ENCODE measurements at regions not wholly inside any gene's neighbourhood (a gene's known extent, or its start where the extent isn't known, plus 50 kb on each side); places are given as distances from the start of the nearest gene placed in this dataset.

- TF ChIP-seq YY1 (IDR thresholded peaks at IDR 0.05; ENCODE audit: low read depth) (no peak), EP300 (IDR thresholded peaks at IDR 0.05; ENCODE audit: borderline replicate concordance) (no peak), TEAD4 (IDR thresholded peaks at IDR 0.05) (no peak), RAD21 (IDR thresholded peaks at IDR 0.05; ENCODE audit: low read depth) (no peak), MAX (IDR thresholded peaks at IDR 0.05) (no peak), NFIC (IDR thresholded peaks at IDR 0.05) (no peak), FOXM1 (IDR thresholded peaks at IDR 0.05; ENCODE audit: borderline replicate concordance, low read depth) (no peak), TAF1 (IDR thresholded peaks at IDR 0.05; ENCODE audit: low read depth) (no peak), CREB1 (IDR thresholded peaks at IDR 0.05; ENCODE audit: low read depth) (no peak), ZBTB7A (IDR thresholded peaks at IDR 0.05; ENCODE audit: low read depth) (no peak), TCF12 (IDR thresholded peaks at IDR 0.05; ENCODE audit: low read depth) (no peak), CEBPB (IDR thresholded peaks at IDR 0.05) (no peak), EGR1 (IDR thresholded peaks at IDR 0.05) (no peak)
- TF ChIP-seq, protein P1, sequence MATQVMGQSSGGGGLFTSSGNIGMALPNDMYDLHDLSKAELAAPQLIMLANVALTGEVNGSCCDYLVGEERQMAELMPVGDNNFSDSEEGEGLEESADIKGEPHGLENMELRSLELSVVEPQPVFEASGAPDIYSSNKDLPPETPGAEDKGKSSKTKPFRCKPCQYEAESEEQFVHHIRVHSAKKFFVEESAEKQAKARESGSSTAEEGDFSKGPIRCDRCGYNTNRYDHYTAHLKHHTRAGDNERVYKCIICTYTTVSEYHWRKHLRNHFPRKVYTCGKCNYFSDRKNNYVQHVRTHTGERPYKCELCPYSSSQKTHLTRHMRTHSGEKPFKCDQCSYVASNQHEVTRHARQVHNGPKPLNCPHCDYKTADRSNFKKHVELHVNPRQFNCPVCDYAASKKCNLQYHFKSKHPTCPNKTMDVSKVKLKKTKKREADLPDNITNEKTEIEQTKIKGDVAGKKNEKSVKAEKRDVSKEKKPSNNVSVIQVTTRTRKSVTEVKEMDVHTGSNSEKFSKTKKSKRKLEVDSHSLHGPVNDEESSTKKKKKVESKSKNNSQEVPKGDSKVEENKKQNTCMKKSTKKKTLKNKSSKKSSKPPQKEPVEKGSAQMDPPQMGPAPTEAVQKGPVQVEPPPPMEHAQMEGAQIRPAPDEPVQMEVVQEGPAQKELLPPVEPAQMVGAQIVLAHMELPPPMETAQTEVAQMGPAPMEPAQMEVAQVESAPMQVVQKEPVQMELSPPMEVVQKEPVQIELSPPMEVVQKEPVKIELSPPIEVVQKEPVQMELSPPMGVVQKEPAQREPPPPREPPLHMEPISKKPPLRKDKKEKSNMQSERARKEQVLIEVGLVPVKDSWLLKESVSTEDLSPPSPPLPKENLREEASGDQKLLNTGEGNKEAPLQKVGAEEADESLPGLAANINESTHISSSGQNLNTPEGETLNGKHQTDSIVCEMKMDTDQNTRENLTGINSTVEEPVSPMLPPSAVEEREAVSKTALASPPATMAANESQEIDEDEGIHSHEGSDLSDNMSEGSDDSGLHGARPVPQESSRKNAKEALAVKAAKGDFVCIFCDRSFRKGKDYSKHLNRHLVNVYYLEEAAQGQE (IDR thresholded peaks at IDR 0.05; ENCODE audit: low read depth) = no peak
- TF ChIP-seq, protein P2, sequence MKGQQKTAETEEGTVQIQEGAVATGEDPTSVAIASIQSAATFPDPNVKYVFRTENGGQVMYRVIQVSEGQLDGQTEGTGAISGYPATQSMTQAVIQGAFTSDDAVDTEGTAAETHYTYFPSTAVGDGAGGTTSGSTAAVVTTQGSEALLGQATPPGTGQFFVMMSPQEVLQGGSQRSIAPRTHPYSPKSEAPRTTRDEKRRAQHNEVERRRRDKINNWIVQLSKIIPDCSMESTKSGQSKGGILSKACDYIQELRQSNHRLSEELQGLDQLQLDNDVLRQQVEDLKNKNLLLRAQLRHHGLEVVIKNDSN (IDR thresholded peaks at IDR 0.05) = no peak
Measured at GRCh38 chr6:148055419-148055818, 287.2 kb upstream of the SASH1 start.

DNA sequence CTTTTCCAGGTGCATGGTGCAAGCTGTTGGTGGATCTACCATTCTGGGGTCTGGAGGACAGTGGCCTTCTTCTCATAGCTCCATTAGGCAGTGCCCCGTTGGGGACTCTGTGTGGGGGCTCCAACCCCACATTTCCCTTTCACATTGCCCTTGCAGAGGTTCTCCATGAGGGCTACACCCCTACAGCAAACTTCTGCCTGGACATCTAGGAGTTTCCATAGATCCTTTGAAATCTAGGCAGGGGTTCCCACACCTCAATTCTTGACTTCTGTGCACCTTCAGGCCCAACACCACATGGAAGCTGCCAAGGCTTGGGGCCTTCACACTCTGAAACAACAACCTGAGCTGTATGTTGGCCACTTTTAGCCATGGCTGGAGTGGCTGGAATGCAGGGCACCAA lies 282.8 kb upstream of the SASH1 start:
- TF ChIP-seq RAD21 (IDR thresholded peaks at IDR 0.05; ENCODE audit: low read depth) = no peak
- no peak for TF ChIP-seq TAF1 (IDR thresholded peaks at IDR 0.05; ENCODE audit: low read depth)
- TF ChIP-seq FOXM1 (IDR thresholded peaks at IDR 0.05; ENCODE audit: borderline replicate concordance, low read depth) = no peak
- TF ChIP-seq YY1 (IDR thresholded peaks at IDR 0.05; ENCODE audit: low read depth) = no peak
- no peak for TF ChIP-seq TEAD4 (IDR thresholded peaks at IDR 0.05)
- TF ChIP-seq TCF12 (IDR thresholded peaks at IDR 0.05; ENCODE audit: low read depth) = no peak
- no peak for TF ChIP-seq CREB1 (IDR thresholded peaks at IDR 0.05; ENCODE audit: low read depth)
- no peak for TF ChIP-seq CEBPB (IDR thresholded peaks at IDR 0.05)
- no peak for TF ChIP-seq MAX (IDR thresholded peaks at IDR 0.05)
- no peak for TF ChIP-seq NFIC (IDR thresholded peaks at IDR 0.05)
- no peak for TF ChIP-seq ZBTB7A (IDR thresholded peaks at IDR 0.05; ENCODE audit: low read depth)
- no peak for TF ChIP-seq EP300 (IDR thresholded peaks at IDR 0.05; ENCODE audit: borderline replicate concordance)
- TF ChIP-seq, protein P2 (IDR thresholded peaks at IDR 0.05) = no peak
- no peak for TF ChIP-seq EGR1 (IDR thresholded peaks at IDR 0.05)
- TF ChIP-seq, protein P1 (IDR thresholded peaks at IDR 0.05; ENCODE audit: low read depth) = no peak

DNA sequence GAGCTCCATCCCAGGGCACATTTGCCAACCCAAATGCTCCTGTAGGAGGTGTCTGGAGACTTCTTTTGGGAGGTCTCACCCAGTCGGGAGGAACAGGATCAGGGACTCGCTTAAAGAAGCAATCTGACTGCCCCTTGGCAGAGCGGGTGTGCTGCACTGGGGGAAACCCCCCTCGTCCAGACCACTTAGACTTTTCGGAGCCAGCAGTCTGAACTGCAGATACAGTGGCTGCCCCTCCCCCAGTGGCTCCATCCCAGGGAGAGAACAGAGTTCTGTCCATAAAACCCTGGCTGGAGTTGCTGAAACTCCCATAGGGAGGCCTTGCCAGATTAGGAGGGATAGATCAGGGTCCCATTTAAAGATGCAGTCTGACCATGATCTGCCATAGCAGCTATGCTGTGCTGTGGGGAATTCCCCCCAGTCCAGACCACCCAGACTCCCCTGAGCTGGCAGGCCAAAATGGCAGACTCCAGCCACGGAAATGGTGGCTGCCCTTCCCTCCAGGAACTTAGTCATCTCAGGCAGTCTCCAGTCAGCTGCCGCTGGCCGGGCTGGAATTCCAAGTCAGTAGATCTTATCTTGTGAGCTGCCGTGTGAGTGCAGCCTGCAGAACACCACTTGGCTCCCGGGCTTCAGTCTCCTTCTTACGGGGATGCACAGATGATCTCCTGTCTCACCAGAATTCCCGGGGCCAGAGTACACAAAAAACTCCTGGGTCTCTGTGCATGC lies 278.1 kb upstream of the SASH1 start:
- no peak for TF ChIP-seq EP300 (IDR thresholded peaks at IDR 0.05; ENCODE audit: borderline replicate concordance)
- TF ChIP-seq MAX (IDR thresholded peaks at IDR 0.05) = no peak
- TF ChIP-seq ZBTB7A (IDR thresholded peaks at IDR 0.05; ENCODE audit: low read depth) = no peak
- no peak for TF ChIP-seq NFIC (IDR thresholded peaks at IDR 0.05)
- no peak for TF ChIP-seq RAD21 (IDR thresholded peaks at IDR 0.05; ENCODE audit: low read depth)
- TF ChIP-seq CEBPB (IDR thresholded peaks at IDR 0.05) = no peak
- TF ChIP-seq, protein P2 (IDR thresholded peaks at IDR 0.05) = no peak
- TF ChIP-seq CREB1 (IDR thresholded peaks at IDR 0.05; ENCODE audit: low read depth) = no peak
- TF ChIP-seq FOXM1 (IDR thresholded peaks at IDR 0.05; ENCODE audit: borderline replicate concordance, low read depth) = no peak
- TF ChIP-seq TAF1 (IDR thresholded peaks at IDR 0.05; ENCODE audit: low read depth) = no peak
- no peak for TF ChIP-seq TEAD4 (IDR thresholded peaks at IDR 0.05)
- no peak for TF ChIP-seq YY1 (IDR thresholded peaks at IDR 0.05; ENCODE audit: low read depth)
- TF ChIP-seq, protein P1 (IDR thresholded peaks at IDR 0.05; ENCODE audit: low read depth) = no peak
- no peak for TF ChIP-seq TCF12 (IDR thresholded peaks at IDR 0.05; ENCODE audit: low read depth)
- TF ChIP-seq EGR1 (IDR thresholded peaks at IDR 0.05) = no peak

Data from Ishikawa (cell line).